Stromal cell of bone marrow (primary cell): ENCODE measurements at regions not wholly inside any gene's neighbourhood (a gene's known extent, or its start where the extent isn't known, plus 50 kb on each side); places are given as distances from the start of the nearest gene placed in this dataset.
A peak's percentile ranks its signal among the peaks of the same experiment; 100 is the strongest.

ENCODE experiments used
- DNase-seq: peaks from one replicate; pipeline ENCODE4 v3.0.0-alpha.2; 2012; ENCODE audit warnings: low read depth

GRCh38 chr2:106941372-106941993 is 55.5 kb upstream of the ST6GAL2 start:
- DNase-seq = no peak

DNA sequence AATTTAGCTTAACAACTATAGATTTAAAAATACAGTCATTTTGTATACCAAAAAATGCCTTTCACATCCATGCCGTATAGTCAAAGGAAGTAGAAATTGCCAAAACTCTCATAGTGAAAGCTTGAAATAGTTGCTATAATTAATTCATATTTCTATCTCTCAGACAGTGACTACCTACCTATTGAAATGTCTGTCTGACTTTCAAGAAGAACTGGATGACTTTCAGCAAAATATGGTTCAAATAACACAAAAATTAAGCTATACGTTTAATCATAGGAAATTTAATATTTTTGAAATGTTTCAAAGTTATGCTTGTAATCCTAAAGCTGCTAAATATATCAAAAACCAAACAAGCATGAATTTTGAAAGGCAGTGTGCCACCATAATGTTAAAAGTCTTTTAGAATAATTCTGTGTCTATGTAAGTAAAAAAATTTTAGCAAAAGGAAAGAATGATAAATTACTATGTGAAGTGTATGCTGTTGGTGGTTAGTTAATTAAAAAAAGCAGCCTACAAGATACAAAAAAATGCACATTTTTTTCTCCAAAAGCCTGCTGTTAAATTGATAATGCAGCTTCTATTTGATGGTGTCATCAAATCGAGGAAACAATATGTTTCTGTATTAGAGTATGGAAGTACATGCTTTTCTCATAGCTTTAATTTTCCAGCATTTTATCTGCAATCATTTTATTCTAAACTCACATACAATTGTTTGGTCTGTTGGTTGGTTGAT is 57.7 kb upstream of the ST6GAL2 start:
- no peak for DNase-seq

- DNase-seq = peak; percentile 18
Measured at GRCh38 chr2:106944215-106944614, 58.2 kb upstream of the ST6GAL2 start.

- no peak for DNase-seq
Measured at GRCh38 chr2:106948540-106948939, 62.6 kb upstream of the ST6GAL2 start.

DNA sequence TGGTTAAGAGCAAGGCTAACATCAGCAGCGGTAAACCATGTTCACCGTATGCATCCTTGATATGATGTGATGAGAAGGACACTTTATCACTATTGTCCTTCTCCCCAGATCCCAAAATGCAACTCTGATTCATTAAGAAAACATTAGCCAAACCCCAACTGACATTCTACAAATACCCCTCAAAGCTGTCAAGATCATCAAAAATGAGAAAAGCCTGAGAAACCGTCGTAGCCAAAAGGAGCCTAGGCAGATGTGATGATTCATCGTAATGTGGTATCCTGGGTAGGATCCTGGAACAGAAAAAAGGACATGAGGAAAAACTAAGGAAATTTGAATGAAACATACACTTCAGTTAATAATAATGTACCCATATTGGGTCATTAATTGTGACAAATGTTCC is 67.3 kb upstream of the ST6GAL2 start:
- DNase-seq = no peak

GRCh38 chr2:106953779-106954178 is 67.8 kb upstream of the ST6GAL2 start:
- no peak for DNase-seq

- no peak for DNase-seq
Measured at GRCh38 chr2:106954304-106954703, 68.3 kb upstream of the ST6GAL2 start.

- DNase-seq = no peak
Measured at GRCh38 chr2:106956416-106956815, 70.4 kb upstream of the ST6GAL2 start.

- DNase-seq = peak; percentile 94
Measured at GRCh38 chr2:106956879-106957278, 70.9 kb upstream of the ST6GAL2 start.

DNA sequence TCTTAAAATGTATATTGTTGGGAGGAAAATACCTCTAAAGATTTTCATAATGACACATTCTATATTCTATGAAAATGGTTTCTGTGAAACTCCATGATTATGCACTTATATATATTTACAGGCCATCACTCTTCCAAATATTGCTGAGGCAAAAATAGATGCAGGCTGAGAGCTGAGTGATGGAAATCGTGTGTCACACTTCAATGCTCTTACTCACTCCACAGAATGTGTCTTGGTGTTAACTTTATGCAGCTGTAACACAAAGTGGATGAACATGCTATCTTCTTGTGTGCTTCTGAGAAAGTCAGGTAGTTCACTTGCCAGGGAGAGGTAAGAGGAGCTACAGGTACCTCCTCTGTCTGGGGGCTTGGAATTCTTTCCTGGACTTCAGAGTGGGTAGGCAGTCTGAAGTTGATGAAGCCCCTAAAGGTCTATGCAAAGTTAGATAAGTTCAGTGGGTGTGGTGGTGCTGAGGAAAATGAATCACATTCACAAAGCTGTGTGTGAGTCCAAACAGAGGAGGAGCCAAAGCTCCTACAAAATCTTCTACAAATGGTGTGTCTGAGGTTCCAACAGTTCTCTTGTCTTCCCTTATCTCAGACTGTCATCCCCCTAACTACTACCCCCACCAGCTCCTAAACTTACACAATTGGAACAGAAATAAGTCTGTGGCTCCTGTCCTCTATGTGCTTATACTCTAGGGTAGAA is 74.2 kb upstream of the ST6GAL2 start:
- DNase-seq = no peak

DNA sequence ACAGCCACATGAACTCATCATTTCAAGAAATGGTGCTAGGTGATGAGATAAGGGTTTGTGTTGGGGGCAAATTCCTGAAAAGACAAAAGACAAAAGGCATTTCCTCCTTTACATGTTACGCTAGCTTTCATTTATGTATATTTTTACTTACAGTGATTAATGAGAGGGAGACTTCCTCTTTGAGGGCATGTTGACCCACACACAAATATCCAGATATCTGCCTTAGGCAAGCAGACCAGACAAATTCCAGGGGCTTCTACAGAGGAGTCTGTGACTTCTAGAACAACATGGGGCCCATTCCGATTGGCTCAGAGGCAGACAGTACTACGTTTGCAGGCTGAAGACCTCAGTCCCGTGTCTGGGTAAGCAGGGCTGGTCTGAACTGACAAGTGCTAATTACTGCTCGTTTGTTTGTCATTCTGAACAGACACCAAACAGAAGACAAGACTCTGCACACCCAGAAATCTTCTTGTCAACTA is 74.8 kb upstream of the ST6GAL2 start:
- DNase-seq = no peak

- no peak for DNase-seq
Measured at GRCh38 chr2:106961328-106961727, 75.4 kb upstream of the ST6GAL2 start.

DNA sequence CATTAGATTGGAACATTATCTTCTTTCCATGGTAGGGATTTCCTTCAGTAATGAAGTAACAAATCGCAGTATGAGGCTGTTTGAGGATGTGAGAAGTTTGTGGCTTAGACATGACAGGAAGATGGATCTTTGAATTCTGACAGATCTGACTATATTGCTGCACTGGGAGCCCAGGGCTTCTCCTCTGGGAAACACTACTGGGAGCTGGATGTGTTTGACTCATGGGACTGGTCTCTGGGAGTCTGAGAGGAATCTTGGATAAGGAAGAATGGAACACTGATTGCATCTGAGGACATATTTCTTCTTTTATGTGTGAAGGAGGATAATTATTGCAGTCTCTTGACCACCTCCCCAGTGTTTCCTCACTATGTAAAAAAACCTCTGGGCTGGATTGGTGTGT is 77.2 kb upstream of the ST6GAL2 start:
- DNase-seq = no peak

- DNase-seq = no peak
Measured at GRCh38 chr2:106963893-106964292, 77.9 kb upstream of the ST6GAL2 start.

GRCh38 chr2:106965611-106966010 is 79.6 kb upstream of the ST6GAL2 start:
- no peak for DNase-seq

- DNase-seq = no peak
Measured at GRCh38 chr2:106969777-106970176, 83.8 kb upstream of the ST6GAL2 start.

- DNase-seq = no peak
Measured at GRCh38 chr2:106970471-106971261, 84.7 kb upstream of the ST6GAL2 start.

DNA sequence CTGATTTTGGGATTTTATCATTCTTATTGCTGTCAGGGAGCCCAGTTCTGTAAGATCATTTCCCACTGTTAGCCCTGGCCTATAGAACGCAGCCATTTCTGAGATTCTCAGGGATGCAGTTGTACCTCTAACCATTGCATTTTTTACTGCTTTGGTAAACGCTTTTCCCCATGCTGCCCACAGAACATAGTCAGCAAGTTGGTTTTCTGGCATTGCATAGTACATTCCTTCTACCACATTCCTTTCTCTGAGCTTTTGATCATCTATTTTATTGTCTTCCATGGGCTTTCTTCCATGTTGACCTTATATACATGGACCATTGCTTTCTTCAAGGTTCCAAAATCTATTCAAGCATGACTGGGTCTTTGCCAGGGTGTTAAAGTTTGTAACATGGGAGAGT is 86.8 kb upstream of the ST6GAL2 start:
- DNase-seq = no peak

DNA sequence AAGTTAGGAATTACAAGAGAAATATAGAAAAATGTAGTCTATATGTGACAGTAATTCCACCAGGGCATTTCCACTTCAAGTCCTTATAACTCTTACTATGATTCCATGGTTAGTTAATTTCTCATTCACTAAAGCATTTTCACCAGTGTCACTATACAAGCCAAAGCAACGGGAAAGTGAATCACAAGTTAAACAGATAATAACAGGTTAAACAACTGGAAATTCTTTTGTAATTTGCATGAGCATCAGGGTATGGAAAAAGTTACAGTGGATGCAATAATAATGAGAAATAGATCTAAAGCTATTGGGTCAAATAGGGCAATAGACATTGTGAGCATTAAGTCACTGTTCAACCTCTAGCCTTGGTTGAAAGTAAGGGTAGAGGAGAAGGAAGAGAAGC is 88.9 kb upstream of the ST6GAL2 start:
- DNase-seq = no peak

DNA sequence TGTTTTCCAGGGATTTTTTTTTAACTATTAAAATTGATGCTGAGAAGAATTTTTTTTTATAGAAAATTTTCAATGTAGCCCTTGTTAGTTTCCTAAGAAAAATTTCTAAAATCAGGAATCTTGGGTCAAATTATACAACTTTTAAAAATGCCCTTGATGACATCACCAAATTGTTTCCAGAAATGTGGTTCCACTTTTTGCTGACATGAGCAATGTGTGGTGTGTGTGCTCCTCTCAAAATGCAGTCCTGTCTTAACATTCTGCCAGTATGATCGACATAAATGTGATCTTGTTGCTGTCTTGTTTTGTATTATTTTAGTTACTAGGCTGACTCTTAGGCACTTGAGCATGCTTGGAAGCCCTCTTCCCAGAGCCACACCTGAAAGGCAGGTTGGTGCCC is 89.7 kb upstream of the ST6GAL2 start:
- DNase-seq = no peak

DNA sequence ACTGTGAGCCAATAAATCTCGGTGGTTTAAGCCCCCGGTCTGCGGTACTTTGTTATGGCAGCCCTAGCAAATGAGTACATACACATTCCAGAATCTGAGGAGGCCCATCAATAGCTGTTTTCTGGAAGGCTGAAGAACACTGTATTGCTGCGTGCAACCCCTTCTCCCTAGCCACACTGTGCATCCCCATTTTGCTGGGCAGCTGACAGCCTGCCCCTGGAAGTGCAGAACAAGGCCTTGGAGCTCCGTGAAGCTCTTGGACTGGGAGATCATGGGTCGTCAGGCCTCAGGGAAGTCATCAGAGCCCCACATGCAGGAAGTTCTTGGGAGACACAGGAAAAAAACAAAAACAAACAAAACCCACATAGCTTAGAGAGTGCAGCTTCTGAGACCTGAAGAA is 90.6 kb upstream of the ST6GAL2 start:
- DNase-seq = no peak

DNA sequence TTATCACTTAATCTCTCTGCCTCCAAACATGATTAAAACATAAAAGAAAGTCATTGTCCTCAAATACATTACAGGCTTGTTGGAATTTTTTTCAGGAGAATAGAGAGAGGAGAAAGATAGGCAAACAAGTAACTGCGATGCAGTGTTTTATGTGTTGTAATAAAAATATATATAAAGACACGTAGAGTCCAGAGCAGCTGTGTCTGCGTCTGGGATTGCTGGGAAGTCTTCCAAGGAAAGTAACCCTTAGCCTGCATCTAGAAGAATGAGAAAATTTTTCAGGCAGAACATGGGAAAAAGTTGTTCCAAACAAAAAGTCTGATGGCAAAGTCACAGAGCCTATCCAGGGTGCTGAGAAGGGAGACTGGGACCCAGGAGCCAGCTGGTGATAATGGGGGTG is 91.8 kb upstream of the ST6GAL2 start:
- no peak for DNase-seq
